CMK (cell line): ENCODE measurements at regions not wholly inside any gene's neighbourhood (a gene's known extent, or its start where the extent isn't known, plus 50 kb on each side); places are given as distances from the start of the nearest gene placed in this dataset.

Source experiments
- DNase-seq: peaks from one replicate; pipeline ENCODE4 v3.0.0-alpha.2; 2010; ENCODE audit warnings: low read depth

GRCh38 chr3:194995922-194996321, 275.0 kb downstream of the XXYLT1 start:
- no peak for DNase-seq

GRCh38 chr3:194996746-194997145, 274.2 kb downstream of the XXYLT1 start:
- no peak for DNase-seq

GRCh38 chr3:194998417-194998816, 272.5 kb downstream of the XXYLT1 start:
- no peak for DNase-seq

GRCh38 chr3:194998948-194999347, 272.0 kb downstream of the XXYLT1 start:
- DNase-seq: no peak

GRCh38 chr3:194999491-194999890, 271.5 kb downstream of the XXYLT1 start:
- no peak for DNase-seq

GRCh38 chr3:195001261-195001660, 269.7 kb downstream of the XXYLT1 start:
- DNase-seq: no peak

GRCh38 chr3:195001961-195002861, 268.7 kb downstream of the XXYLT1 start:
- DNase-seq: no peak

- DNase-seq: no peak
These were observed 267.7 kb downstream of the XXYLT1 start for GRCh38 chr3:195003006-195003892.

- DNase-seq: no peak
These were observed 267.1 kb downstream of the XXYLT1 start for GRCh38 chr3:195003893-195004289.

- DNase-seq: no peak
These were observed 266.3 kb downstream of the XXYLT1 start for GRCh38 chr3:195004512-195005250.

- DNase-seq: no peak
These were observed 265.7 kb downstream of the XXYLT1 start for GRCh38 chr3:195005251-195005620.

GRCh38 chr3:195005759-195006510, 265.0 kb downstream of the XXYLT1 start:
- DNase-seq: no peak

GRCh38 chr3:195007151-195007550, 263.8 kb downstream of the XXYLT1 start:
- DNase-seq: no peak

- no peak for DNase-seq
These were observed 263.2 kb downstream of the XXYLT1 start for GRCh38 chr3:195007766-195008165.

GRCh38 chr3:195008816-195009215, 262.1 kb downstream of the XXYLT1 start:
- DNase-seq: no peak

GRCh38 chr3:195009616-195010015, 261.3 kb downstream of the XXYLT1 start:
- DNase-seq: no peak

GRCh38 chr3:195010551-195011100, 260.3 kb downstream of the XXYLT1 start:
- DNase-seq: no peak

GRCh38 chr3:195011231-195011834, 259.6 kb downstream of the XXYLT1 start:
- no peak for DNase-seq

GRCh38 chr3:195012100-195012499, 258.9 kb downstream of the XXYLT1 start:
- DNase-seq: no peak

GRCh38 chr3:195012571-195012970, 258.4 kb downstream of the XXYLT1 start:
- no peak for DNase-seq
